GM12878 (cell line): ENCODE measurements at regions not wholly inside any gene's neighbourhood (a gene's known extent, or its start where the extent isn't known, plus 50 kb on each side); places are given as distances from the start of the nearest gene placed in this dataset.

ENCODE experiments used
- BACH1 ChIP-seq: fragments of 450-650 bp; IDR thresholded peaks from 2 replicates; pipeline ENCODE4 v1.6.1; 2017; ENCODE audit warnings: mild to moderate bottlenecking, borderline replicate concordance
- CTCF ChIP-seq, 3 experiments: IDR thresholded peaks in 2 of 3; conservative IDR thresholded peaks in 1 of 3; 2 replicates each; pipeline ENCODE4 v1.5.1; 2011; ENCODE audit warnings: low read depth in 3 of 3, low read length in 3 of 3, mild to moderate bottlenecking in 3 of 3, control low read depth in 2 of 3, moderate library complexity in 2 of 3, inconsistent platforms in 1 of 3, mixed read lengths in 1 of 3; ENCODE audit not compliant: control insufficient read depth in 2 of 3, insufficient read depth in 1 of 3; ENCODE audit errors: extremely low read depth in 1 of 3
- GABPA ChIP-seq: IDR thresholded peaks from 2 replicates; pipeline ENCODE4 v1.6.1; 2014; ENCODE audit warnings: antibody characterized with exemption, low read depth, mild to moderate bottlenecking, inconsistent platforms
- KDM1A ChIP-seq: fragments of 200-600 bp; sonication (generic); IDR thresholded peaks from 2 replicates; pipeline ENCODE4 v1.6.1; 2016; ENCODE audit warnings: borderline replicate concordance
- RAD21 ChIP-seq: IDR thresholded peaks from 2 replicates; pipeline ENCODE4 v1.6.1; 2011; ENCODE audit warnings: mild to moderate bottlenecking, low read depth, low read length, moderate library complexity; ENCODE audit not compliant: insufficient read depth
- SIX5 ChIP-seq: IDR thresholded peaks from 2 replicates; pipeline ENCODE4 v1.6.1; 2011; ENCODE audit warnings: mild to moderate bottlenecking, low read depth, low read length, moderate library complexity; ENCODE audit not compliant: severe bottlenecking
- TARDBP ChIP-seq: IDR thresholded peaks from 2 replicates; pipeline ENCODE4 v1.6.1; 2016; ENCODE audit warnings: borderline replicate concordance
- TF ChIP-seq, protein P1 (sequence below): IDR thresholded peaks from 2 replicates; pipeline ENCODE4 v1.6.1; 2012; ENCODE audit warnings: low read length, inconsistent platforms

DNA sequence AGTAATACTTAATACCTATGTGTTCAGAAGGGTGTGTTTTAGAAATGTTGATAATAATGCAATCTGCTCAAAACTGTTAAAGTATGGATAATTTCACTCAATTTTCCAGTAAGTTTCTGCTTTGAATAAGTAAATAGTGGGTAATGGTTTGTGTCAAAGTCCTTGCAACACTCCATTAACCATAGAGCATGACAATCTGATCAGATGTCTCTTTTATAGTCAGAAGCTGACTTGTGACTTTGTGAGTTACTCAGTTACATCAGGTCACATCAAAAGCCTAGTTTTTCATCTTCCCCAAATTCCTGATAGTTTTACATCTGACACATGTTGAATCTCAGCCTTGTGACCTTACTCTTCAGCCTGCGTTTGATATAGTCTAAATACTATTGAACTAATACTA is 338.0 kb downstream of the EFNB2 start:
- TF ChIP-seq BACH1 (no peak), GABPA (no peak), KDM1A (no peak), TARDBP (no peak), CTCF (IDR thresholded peaks at IDR 0.05 in 2 of 3, conservative IDR thresholded peaks at IDR 0.05 in 1 of 3; ENCODE audit: control insufficient read depth in 2 of 3, extremely low read depth in 1 of 3, insufficient read depth in 1 of 3, low read depth in 3 of 3, low read length in 3 of 3) (no peak), SIX5 (no peak), RAD21 (no peak)
- TF ChIP-seq, protein P1, sequence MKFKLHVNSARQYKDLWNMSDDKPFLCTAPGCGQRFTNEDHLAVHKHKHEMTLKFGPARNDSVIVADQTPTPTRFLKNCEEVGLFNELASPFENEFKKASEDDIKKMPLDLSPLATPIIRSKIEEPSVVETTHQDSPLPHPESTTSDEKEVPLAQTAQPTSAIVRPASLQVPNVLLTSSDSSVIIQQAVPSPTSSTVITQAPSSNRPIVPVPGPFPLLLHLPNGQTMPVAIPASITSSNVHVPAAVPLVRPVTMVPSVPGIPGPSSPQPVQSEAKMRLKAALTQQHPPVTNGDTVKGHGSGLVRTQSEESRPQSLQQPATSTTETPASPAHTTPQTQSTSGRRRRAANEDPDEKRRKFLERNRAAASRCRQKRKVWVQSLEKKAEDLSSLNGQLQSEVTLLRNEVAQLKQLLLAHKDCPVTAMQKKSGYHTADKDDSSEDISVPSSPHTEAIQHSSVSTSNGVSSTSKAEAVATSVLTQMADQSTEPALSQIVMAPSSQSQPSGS = no peak
